ENCODE measurements at regions not wholly inside any gene's neighbourhood (a gene's known extent, or its start where the extent isn't known, plus 50 kb on each side); places are given as distances from the start of the nearest gene placed in this dataset.

DNA sequence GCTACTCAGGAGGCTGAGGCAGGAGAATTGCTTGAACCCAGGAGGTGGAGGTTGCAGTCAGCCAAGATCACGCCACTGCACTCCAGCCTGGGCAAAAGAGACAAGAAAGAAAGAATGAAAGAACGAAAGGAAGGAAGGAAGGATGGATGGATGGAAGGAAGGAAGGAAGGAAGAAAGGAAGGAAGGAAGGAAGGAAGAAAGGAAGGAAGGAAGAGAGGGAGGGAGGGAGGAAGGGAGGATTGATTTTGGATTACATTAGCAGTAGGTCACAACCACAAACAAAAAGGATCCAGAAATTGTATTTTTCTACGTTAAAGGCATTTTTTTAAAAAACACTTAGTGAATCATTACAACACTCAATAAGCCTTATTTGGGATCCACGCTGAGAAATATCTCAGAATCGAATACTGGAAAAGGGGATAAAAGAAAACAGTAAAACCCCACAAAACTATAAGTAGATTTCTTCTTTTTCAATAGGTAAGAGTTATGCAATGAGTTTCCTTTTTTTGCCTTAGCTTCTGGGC, 136.9 kb upstream of the FREM1 start:
- DNase-seq (ENCODE audit: low read depth, low spot score) (no peak), ATAC-seq (no peak)
- H3K9ac ChIP-seq (ENCODE audit: low read length), result no peak overlapping the region
- H3K4me1 ChIP-seq (ENCODE audit: control insufficient read depth in 1 of 2, insufficient read depth in 2 of 2, low read length in 2 of 2), result no peaks in the 10 kb centered on the region
- H3K27ac ChIP-seq (ENCODE audit: low read depth, low read length), result no peak overlapping the region
- H3K36me3 ChIP-seq (ENCODE audit: control insufficient read depth in 1 of 2, insufficient read depth in 2 of 2, low read length in 2 of 2), result no peaks in the 10 kb centered on the region
- H2AFZ ChIP-seq (ENCODE audit: low read depth, low read length, poor library complexity, severe bottlenecking), result no peak overlapping the region
- H3K4me3 ChIP-seq (replicated peaks in 1 of 2; ENCODE audit: low read depth in 1 of 2, low read length in 2 of 2), result no peak overlapping the region
- RAD21 ChIA-PET (ENCODE audit: low non-redundant PET in 1 of 2, low total read pairs in 2 of 2, uncharacterized antibody in 2 of 2, unreplicated experiment in 2 of 2), result no interaction called here
- no peaks in the 10 kb centered on the region for H3K9me2 ChIP-seq (ENCODE audit: insufficient read depth)
- H4K20me1 ChIP-seq (ENCODE audit: insufficient read depth), result no peaks in the 10 kb centered on the region; the same call in 1 of the 2 replicates
- no peaks in the 10 kb centered on the region for H3K9me3 ChIP-seq (ENCODE audit: control insufficient read depth in 1 of 2, insufficient read depth in 1 of 2, low read depth in 1 of 2, low read length in 2 of 2)
- peaks cover 11% of the 10 kb centered on the region for H3K27me3 ChIP-seq (ENCODE audit: insufficient read depth, low read length)
- CTCF ChIA-PET, result no interaction called here
- intact Hi-C loops (cut with micrococcal nuclease), result no loop called here
- no TSS peak for BruUV-seq (replicated peaks)
- no peak for TF ChIP-seq CEBPB (IDR thresholded peaks at IDR 0.05; ENCODE audit: low read depth)
- H3K4me2 ChIP-seq (ENCODE audit: low read length), result no peak overlapping the region
- no peaks in the 10 kb centered on the region for H3K79me2 ChIP-seq (ENCODE audit: insufficient read depth, low read length)
- POLR2A ChIA-PET, result no interaction called here

DNA sequence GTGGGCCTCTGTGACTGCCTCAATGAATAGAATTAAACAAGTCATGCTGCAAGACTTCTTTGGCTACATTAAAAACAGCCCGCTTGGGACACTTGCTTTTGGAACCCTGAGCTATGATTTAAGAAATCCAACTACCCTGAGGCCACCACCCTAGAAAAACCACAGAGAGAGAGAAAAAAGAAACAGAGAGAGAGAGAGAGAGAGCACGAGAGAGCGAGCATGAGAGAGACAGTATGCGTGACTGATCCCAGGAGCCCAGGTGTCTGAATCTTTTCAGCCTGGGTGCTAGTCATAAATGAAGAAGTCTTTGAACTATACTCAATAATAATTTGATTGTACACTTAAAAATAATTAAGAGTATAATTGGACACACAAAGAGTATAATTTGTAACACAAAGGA, 123.1 kb upstream of the FREM1 start:
- ChIA-PET CTCF (no interaction called here), POLR2A (no interaction called here), RAD21 (ENCODE audit: low non-redundant PET in 1 of 2, low total read pairs in 2 of 2, uncharacterized antibody in 2 of 2, unreplicated experiment in 2 of 2) (no interaction called here)
- Histone ChIP-seq H3K9ac (ENCODE audit: low read length) (no peak overlapping the region), H3K79me2 (ENCODE audit: insufficient read depth, low read length) (no peaks in the 10 kb centered on the region), H3K27me3 (ENCODE audit: insufficient read depth, low read length) (no peaks in the 10 kb centered on the region; the same call in 1 of the 2 replicates), H3K9me3 (ENCODE audit: control insufficient read depth in 1 of 2, insufficient read depth in 1 of 2, low read depth in 1 of 2, low read length in 2 of 2) (no peaks in the 10 kb centered on the region), H3K27ac (ENCODE audit: low read depth, low read length) (no peak overlapping the region), H3K36me3 (ENCODE audit: control insufficient read depth in 1 of 2, insufficient read depth in 2 of 2, low read length in 2 of 2) (no peaks in the 10 kb centered on the region), H4K20me1 (ENCODE audit: insufficient read depth) (no peaks in the 10 kb centered on the region; the same call in 1 of the 2 replicates), H3K9me2 (ENCODE audit: insufficient read depth) (no peaks in the 10 kb centered on the region), H3K4me1 (ENCODE audit: control insufficient read depth in 1 of 2, insufficient read depth in 2 of 2, low read length in 2 of 2) (no peaks in the 10 kb centered on the region), H2AFZ (ENCODE audit: low read depth, low read length, poor library complexity, severe bottlenecking) (no peak overlapping the region), H3K4me2 (ENCODE audit: low read length) (no peak overlapping the region), H3K4me3 (replicated peaks in 1 of 2; ENCODE audit: low read depth in 1 of 2, low read length in 2 of 2) (no peak overlapping the region)
- ATAC-seq (no peak), DNase-seq (ENCODE audit: low read depth, low spot score) (no peak)
- intact Hi-C loops (cut with micrococcal nuclease), result no loop called here
- no TSS peak for BruUV-seq (replicated peaks)
- no peak for TF ChIP-seq REST (IDR thresholded peaks at IDR 0.05; ENCODE audit: low read depth)
- TF ChIP-seq POLR2A (IDR thresholded peaks at IDR 0.05; ENCODE audit: borderline replicate concordance, extremely low read depth, insufficient read depth, insufficient read length), result no peak
- no peak for TF ChIP-seq POLR2AphosphoS5 (IDR thresholded peaks at IDR 0.05; ENCODE audit: low read depth, low read length)
- TF ChIP-seq CBX3 (IDR thresholded peaks at IDR 0.05; ENCODE audit: low read depth), result no peak
- no peak for TF ChIP-seq TCF7L2 (IDR thresholded peaks at IDR 0.05; ENCODE audit: borderline replicate concordance, extremely low read depth, insufficient read depth, insufficient read length)
- TF ChIP-seq, protein P1, sequence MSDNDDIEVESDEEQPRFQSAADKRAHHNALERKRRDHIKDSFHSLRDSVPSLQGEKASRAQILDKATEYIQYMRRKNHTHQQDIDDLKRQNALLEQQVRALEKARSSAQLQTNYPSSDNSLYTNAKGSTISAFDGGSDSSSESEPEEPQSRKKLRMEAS (IDR thresholded peaks at IDR 0.05), result no peak
- no peak for TF ChIP-seq ZNF274 (IDR thresholded peaks at IDR 0.05; ENCODE audit: low read depth, low read length)
- TF ChIP-seq SIN3A (IDR thresholded peaks at IDR 0.05; ENCODE audit: low read depth), result no peak
- no peak for TF ChIP-seq ELF1 (IDR thresholded peaks at IDR 0.05; ENCODE audit: borderline replicate concordance, low read depth)
- TF ChIP-seq, protein P2, sequence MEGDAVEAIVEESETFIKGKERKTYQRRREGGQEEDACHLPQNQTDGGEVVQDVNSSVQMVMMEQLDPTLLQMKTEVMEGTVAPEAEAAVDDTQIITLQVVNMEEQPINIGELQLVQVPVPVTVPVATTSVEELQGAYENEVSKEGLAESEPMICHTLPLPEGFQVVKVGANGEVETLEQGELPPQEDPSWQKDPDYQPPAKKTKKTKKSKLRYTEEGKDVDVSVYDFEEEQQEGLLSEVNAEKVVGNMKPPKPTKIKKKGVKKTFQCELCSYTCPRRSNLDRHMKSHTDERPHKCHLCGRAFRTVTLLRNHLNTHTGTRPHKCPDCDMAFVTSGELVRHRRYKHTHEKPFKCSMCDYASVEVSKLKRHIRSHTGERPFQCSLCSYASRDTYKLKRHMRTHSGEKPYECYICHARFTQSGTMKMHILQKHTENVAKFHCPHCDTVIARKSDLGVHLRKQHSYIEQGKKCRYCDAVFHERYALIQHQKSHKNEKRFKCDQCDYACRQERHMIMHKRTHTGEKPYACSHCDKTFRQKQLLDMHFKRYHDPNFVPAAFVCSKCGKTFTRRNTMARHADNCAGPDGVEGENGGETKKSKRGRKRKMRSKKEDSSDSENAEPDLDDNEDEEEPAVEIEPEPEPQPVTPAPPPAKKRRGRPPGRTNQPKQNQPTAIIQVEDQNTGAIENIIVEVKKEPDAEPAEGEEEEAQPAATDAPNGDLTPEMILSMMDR (IDR thresholded peaks at IDR 0.05 in 2 of 3, conservative IDR thresholded peaks at IDR 0.05 in 1 of 3; ENCODE audit: borderline replicate concordance in 1 of 3, insufficient read depth in 1 of 3, low read depth in 2 of 3, low read length in 2 of 3), result no peak
- no peak for TF ChIP-seq CEBPB (IDR thresholded peaks at IDR 0.05; ENCODE audit: low read depth)
- no peak for TF ChIP-seq RAD21 (IDR thresholded peaks at IDR 0.05; ENCODE audit: low read depth)
- no peak for TF ChIP-seq SRF (IDR thresholded peaks at IDR 0.05; ENCODE audit: low read depth)
- TF ChIP-seq ZFX (IDR thresholded peaks at IDR 0.05), result no peak
- no peak for TF ChIP-seq EZH2phosphoT487 (IDR thresholded peaks at IDR 0.05; ENCODE audit: borderline replicate concordance)

All from HCT116 (cell line).